SU-DHL-6 (cell line): ENCODE measurements at regions not wholly inside any gene's neighbourhood (a gene's known extent, or its start where the extent isn't known, plus 50 kb on each side); places are given as distances from the start of the nearest gene placed in this dataset.

Source experiments
- CTCF ChIP-seq: fragments of 200-600 bp; sonication (generic); IDR thresholded peaks from one replicate; pipeline ENCODE4 v1.5.1; 2017; ENCODE audit warnings: antibody characterized with exemption, mild to moderate bottlenecking, low read length, moderate library complexity; ENCODE audit not compliant: insufficient read depth, poor library complexity, severe bottlenecking
- EZH2phosphoT487 ChIP-seq: fragments of 200-600 bp; sonication (generic), shearing (Covaris generic); conservative IDR thresholded peaks from 2 replicates; pipeline ENCODE4 v1.6.1; 2018; ENCODE audit warnings: mild to moderate bottlenecking, antibody characterized with exemption, low read length, moderate library complexity, mixed read lengths

- TF ChIP-seq CTCF: no peak
- no peak for TF ChIP-seq EZH2phosphoT487
These were observed 102.8 kb downstream of the EFNB2 start for GRCh38 chr13:106432636-106433035.
